ENCODE measurements at regions not wholly inside any gene's neighbourhood (a gene's known extent, or its start where the extent isn't known, plus 50 kb on each side); places are given as distances from the start of the nearest gene placed in this dataset.

GRCh38 chr18:61756244-61756643 is 136.6 kb downstream of the RNF152 start:
- no peak for DNase-seq (ENCODE audit: low read depth)

GRCh38 chr18:61755555-61755954 is 137.3 kb downstream of the RNF152 start:
- DNase-seq (ENCODE audit: low read depth): no peak

DNA sequence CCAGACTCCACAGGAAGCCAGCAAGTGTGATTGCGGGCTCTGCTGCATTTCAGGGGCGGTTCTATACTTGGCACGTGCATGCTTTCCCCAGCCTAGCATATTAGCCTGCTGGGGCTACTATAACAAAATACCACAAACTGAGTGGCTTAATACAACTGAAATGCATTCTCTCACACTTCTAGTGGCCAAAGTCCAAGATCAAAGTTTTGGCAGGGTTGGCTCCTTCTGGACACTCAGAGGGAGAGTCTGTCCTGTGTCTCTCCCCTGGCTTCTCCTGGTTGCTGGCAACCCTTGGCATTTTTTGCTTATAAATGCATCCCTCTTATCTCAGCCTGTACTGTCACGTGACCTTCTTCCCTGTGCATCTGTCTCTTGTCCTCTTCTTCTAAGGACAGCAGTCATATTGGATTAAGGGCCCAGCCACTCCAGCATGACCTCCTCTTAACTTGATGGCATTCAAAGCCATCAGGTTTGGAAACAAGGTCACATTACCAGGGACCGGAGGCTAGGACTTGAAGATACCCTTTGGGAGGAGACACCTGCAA is 138.7 kb downstream of the RNF152 start:
- no peak for DNase-seq (ENCODE audit: low read depth)

GRCh38 chr18:61753373-61753772 is 139.4 kb downstream of the RNF152 start:
- DNase-seq (ENCODE audit: low read depth): no peak

DNA sequence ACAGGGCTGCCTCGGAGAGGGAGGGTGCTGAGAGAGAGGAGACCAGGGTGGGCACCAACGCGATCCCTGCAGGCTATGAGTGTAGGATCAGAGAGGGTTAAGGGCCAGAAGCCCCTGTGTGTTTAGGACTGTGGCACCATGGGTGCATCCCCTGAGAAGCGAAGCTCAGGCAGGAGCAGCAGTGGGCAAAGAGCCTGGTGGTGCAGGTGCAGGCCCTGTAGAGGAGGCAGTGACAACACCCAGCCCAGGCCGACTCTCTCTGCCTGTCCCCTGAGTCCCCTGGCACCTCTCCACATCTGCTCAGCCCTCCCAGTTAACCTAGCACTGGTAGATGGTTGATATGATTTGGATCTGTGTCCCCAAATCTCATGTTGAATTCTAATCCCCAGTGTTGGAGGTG is 139.8 kb downstream of the RNF152 start:
- DNase-seq (ENCODE audit: low read depth): no peak

DNA sequence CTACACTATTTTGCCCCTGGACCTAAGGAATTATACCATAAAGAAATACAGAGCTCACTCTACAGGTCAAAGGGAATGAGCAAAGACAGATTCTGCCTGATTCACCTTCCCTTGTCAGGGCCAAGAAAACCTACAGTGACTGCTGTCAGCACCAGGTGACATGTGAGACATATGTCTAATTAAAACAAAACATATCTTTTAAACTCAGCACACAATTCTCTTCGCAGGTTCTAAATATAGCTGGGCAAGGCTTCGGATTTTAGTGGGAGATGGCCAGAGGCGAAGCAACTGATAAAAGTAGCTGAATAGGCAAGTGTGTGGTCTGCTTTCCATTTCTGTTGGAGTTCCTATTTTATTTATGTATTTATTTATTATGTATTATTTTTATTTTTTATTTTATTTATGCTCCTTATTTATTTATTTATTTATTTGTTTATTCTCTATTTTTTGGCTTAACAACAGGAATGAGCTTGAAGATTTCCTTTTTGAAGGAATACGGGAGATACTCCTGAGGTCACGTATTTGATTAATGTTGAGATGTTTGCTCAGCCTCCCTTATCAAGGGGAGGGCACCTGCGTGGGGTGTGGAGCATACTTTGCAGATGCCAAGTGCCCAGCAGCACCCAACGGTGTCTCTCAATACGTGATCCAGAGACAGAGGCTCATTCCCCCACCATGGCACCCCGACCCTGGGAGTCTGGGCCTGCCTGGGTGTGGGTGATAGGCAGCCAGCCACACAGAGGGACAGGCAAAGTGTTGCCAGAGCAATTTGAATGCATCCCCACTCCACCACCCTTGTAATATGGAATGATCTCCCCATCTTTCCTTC is 141.8 kb downstream of the RNF152 start:
- DNase-seq (ENCODE audit: low read depth): no peak

DNA sequence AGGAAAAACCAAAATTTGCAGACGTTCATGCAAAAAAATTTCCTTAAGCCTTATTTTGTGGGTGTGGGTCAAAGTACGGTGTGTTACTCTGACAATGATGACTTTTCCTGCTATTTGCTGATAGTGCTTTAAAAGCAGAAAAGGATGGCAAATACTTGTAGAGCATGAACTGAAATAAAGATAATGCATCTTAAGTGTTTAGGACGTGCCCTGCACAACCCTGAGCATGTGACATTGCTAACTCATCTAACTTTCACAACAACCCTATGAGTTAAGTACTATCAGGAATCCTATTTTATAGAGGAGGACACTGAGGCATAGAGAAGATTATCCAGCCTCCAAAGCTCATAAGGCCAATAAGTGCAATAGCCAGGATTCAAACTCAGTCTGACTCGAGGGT is 143.3 kb downstream of the RNF152 start:
- DNase-seq (ENCODE audit: low read depth): no peak

GRCh38 chr18:61749031-61749430 is 143.8 kb downstream of the RNF152 start:
- DNase-seq (ENCODE audit: low read depth): no peak

DNA sequence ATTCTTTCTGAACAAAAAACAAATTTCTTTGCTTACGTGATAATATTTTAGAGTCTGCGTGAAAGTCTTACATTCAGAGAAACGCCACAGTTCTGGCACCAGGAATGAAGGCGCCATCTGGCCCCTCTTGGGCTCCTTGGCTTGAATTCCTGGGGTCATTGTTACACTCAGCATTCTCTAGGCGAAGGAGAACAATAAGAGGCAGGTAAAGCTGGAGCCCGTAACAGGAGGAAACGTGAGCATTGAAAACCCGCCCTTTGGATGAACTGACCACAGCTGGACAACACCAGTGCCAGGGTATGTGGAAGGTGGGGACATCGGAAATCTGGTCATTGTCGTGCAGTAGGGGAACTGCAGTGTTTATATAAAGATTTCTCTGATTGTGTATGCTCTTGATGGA is 144.8 kb downstream of the RNF152 start:
- no peak for DNase-seq (ENCODE audit: low read depth)

- no peak for DNase-seq (ENCODE audit: low read depth)
Measured at GRCh38 chr18:61743775-61744531, 148.9 kb downstream of the RNF152 start.

DNA sequence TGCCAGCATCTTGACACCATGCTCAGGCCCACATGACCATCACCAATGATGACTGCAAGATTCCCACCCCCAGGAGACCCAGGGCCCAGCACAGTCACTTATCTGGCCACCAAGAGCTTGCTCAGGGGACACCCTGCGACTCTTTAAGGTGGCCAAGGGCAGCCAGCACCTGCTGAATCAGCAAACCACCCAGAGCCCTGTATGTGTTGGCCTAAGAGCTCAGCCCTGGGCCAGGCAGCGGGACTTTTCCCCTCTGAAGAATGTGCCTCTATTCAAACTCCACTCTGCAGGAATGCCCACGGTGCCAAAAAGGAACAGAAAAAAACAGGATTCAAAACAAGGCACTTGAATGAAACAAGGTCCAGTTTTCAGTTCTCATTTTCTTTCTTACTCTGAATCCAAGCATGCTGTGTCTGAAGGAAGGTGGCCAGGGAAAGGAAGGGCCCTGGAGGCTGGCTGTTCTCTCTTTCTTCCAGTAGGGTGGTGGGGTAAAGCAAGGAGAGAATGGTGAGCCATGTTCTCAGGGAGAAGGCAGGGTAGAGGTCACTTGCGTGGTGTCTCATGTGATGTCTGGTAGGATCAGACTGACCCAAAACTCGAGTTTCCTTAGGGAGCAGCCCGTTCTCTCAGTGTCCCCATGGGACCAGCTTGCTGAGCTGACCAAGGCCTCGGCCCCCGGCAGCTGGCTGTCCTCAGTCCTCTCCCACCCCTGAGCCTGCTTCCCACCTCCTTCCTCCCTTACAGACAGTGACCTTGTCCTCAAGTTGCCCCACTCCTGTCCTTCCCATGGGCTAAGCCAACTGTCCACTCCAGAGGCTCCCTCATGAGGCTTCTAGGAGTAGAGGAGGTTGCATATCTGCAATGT is 150.0 kb downstream of the RNF152 start:
- no peak for DNase-seq (ENCODE audit: low read depth)

GRCh38 chr18:61741881-61742454 is 150.8 kb downstream of the RNF152 start:
- no peak for DNase-seq (ENCODE audit: low read depth)

DNA sequence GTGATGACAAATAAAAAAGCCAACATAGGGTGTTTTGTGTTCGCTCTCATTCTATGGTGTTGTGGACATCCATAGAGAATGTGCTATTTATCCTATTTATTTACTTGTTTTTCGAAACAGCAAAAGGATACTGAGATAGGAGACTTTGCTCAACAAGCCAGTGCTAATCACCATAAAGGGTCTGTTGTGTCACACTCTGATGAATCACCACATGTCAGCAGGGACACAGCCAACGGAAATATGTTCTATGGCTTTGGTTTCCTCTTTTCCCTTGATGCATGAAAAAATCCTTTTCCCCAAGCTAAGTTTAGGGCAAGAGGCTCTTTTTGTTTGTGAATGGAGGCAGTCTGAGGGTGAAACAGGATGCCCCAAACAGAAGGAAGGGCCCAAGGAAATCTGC is 154.3 kb downstream of the RNF152 start:
- no peak for DNase-seq (ENCODE audit: low read depth)

DNA sequence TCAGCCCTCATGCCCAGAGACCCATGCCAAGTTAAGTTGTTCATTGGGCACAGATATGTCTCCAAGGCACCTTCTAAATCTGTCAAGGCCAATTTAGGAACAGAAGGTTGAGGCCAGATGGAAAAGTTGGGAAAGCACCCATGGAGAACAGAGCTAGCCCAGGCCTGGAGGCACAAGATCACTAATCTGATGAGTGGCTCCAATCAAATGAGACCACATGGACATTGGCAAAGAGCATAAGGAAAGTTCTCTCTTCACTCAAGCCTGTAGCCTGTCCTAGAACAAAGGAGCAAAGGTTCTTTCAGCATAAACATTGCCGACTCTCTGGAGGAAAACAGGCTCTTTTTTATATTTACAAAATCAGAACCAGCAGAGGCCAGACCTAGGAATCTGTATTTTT is 154.8 kb downstream of the RNF152 start:
- no peak for DNase-seq (ENCODE audit: low read depth)

- DNase-seq (ENCODE audit: low read depth): no peak
Measured at GRCh38 chr18:61736133-61736532, 156.7 kb downstream of the RNF152 start.

DNA sequence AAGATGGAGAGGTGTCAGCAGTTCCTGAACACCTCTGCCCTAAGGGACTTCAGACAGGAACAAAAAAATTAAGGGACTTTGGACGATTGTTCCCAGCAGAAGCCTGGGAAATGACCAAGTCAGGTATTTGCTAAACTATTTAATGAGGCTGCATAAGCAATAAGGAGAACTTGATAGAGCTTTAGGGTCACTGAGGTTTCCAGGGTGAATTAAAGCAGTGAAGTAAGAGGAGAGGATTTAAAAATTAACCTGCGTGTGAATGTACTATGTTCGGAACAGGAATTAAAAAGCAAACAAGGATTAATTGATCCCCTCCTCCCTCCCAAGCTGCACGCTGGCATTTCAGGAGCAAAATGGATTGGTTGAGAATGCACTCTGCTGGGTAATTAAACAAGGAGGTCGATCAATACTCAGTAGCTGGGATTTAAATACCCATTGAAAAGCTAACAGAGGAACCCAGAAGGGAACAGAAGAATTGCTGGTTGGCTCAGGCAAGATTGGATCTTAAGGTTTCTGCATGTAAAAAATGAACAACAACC is 157.2 kb downstream of the RNF152 start:
- no peak for DNase-seq (ENCODE audit: low read depth)

- no peak for DNase-seq (ENCODE audit: low read depth)
Measured at GRCh38 chr18:61734396-61734795, 158.4 kb downstream of the RNF152 start.

DNA sequence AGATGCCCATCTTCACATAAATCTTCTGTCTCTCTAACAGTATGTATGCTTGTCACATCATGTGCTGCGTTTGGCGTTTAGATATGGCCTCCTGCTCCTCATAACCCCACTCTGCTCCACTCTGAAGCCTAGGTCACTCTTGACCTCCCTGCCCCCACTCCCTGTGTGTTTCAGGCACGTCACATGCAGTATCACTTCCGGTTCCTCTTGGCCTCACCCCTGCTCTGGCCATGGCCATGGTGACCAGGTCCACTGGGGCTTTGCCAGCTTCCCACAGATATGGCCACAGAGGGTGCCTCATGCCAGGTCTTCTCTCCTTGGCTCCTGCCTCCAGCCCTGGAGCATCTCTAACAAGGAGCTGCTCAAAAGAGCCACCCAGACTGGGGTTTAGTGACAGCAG is 160.0 kb downstream of the RNF152 start:
- no peak for DNase-seq (ENCODE audit: low read depth)

GRCh38 chr18:61731693-61732376 is 161.0 kb downstream of the RNF152 start:
- no peak for DNase-seq (ENCODE audit: low read depth)

DNA sequence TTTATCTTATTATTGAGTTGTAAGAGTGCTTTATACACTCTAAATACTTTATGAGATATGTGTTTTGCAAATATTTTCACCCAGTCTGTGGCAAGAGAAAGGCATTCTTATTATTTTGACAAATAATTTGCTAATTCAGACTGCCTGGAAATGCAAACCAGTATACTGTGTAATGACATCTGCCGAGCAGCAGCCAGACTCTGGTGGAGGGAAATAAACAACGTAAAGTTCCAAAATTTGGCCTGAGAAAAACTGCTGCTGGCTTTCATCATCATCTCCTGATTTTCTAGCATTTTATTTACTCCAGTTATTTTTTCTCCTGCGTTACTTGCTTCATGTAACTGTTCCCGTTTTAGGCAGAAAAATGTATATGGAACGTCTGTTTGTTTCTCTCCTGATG is 161.6 kb downstream of the RNF152 start:
- no peak for DNase-seq (ENCODE audit: low read depth)

GRCh38 chr18:61729322-61729721 is 163.5 kb downstream of the RNF152 start:
- DNase-seq (ENCODE audit: low read depth): no peak

All from non-pigmented ciliary epithelial cell (primary cell).